ENCODE measurements at regions not wholly inside any gene's neighbourhood (a gene's known extent, or its start where the extent isn't known, plus 50 kb on each side); places are given as distances from the start of the nearest gene placed in this dataset.

GRCh38 chr4:108303488-108304177 lies 134.9 kb upstream of the LEF1 start (continued):
- no peak for TF ChIP-seq ZNF214 (tag by site-specific recombination; IDR thresholded peaks at IDR 0.05; ENCODE audit: borderline replicate concordance)
- TF ChIP-seq ZNF843 (tag by site-specific recombination; IDR thresholded peaks at IDR 0.05) = no peak
- TF ChIP-seq ZBTB17 (tag by site-specific recombination; IDR thresholded peaks at IDR 0.05) = no peak
- TF ChIP-seq ZNF610 (tag by site-specific recombination; IDR thresholded peaks at IDR 0.05; ENCODE audit: borderline replicate concordance) = no peak
- no peak for TF ChIP-seq ZNF202 (tag by site-specific recombination; IDR thresholded peaks at IDR 0.05; ENCODE audit: borderline replicate concordance)
- TF ChIP-seq ZNF747 (tag by site-specific recombination; IDR thresholded peaks at IDR 0.05) = no peak
- TF ChIP-seq ZNF501 (tag by site-specific recombination; IDR thresholded peaks at IDR 0.05) = no peak
- peak; percentile 95 for TF ChIP-seq ZBTB48 (tag by site-specific recombination; IDR thresholded peaks at IDR 0.05)
- no peak for TF ChIP-seq ZBTB21 (tag by site-specific recombination; IDR thresholded peaks at IDR 0.05)
- 0 out of 2 replicates have a peak, but pooled peaks have one; percentile 18 for TF ChIP-seq ZNF518A (tag by site-specific recombination; conservative IDR thresholded peaks at IDR 0.05; ENCODE audit: low read depth)
- TF ChIP-seq ZNF24 (tag by site-specific recombination; IDR thresholded peaks at IDR 0.05) = no peak
- 0 out of 2 replicates have a peak, but pooled peaks have one; percentile 25 for TF ChIP-seq ZNF660 (tag by site-specific recombination; IDR thresholded peaks at IDR 0.05)
- TF ChIP-seq KLF10 (tag by site-specific recombination; IDR thresholded peaks at IDR 0.05) = no peak
- TF ChIP-seq ZNF132 (tag by site-specific recombination; IDR thresholded peaks at IDR 0.05; ENCODE audit: borderline replicate concordance) = no peak
- TF ChIP-seq KLF1 (tag by site-specific recombination; IDR thresholded peaks at IDR 0.05) = 0 out of 2 replicates have a peak, but pooled peaks have one; percentile 36
- no peak for TF ChIP-seq ZNF585B (tag by site-specific recombination; IDR thresholded peaks at IDR 0.05)
- no peak for TF ChIP-seq HOXC10 (CRISPR knock-in tag; IDR thresholded peaks at IDR 0.05)
- TF ChIP-seq PATZ1 (tag by site-specific recombination; IDR thresholded peaks at IDR 0.05) = no peak
- TF ChIP-seq ZNF423 (tag by site-specific recombination; IDR thresholded peaks at IDR 0.05) = no peak
- TF ChIP-seq PRDM2 (tag by site-specific recombination; IDR thresholded peaks at IDR 0.05; ENCODE audit: borderline replicate concordance) = no peak
- TF ChIP-seq ZNF548 (tag by site-specific recombination; IDR thresholded peaks at IDR 0.05) = no peak
- TF ChIP-seq MEIS1 (CRISPR knock-in tag; IDR thresholded peaks at IDR 0.05; ENCODE audit: borderline replicate concordance) = no peak
- TF ChIP-seq FEZF1 (tag by site-specific recombination; IDR thresholded peaks at IDR 0.05) = no peak
- TF ChIP-seq ZNF645 (tag by site-specific recombination; IDR thresholded peaks at IDR 0.05) = no peak
- no peak for TF ChIP-seq ZNF311 (tag by site-specific recombination; IDR thresholded peaks at IDR 0.05; ENCODE audit: borderline replicate concordance)
- no peak for TF ChIP-seq ZSCAN30 (tag by site-specific recombination; IDR thresholded peaks at IDR 0.05)
- TF ChIP-seq ZNF366 (tag by site-specific recombination; conservative IDR thresholded peaks at IDR 0.05) = peak; percentile 47; the same call in 1 of the 2 replicates
